ENCODE measurements at regions not wholly inside any gene's neighbourhood (a gene's known extent, or its start where the extent isn't known, plus 50 kb on each side); places are given as distances from the start of the nearest gene placed in this dataset.

DNA sequence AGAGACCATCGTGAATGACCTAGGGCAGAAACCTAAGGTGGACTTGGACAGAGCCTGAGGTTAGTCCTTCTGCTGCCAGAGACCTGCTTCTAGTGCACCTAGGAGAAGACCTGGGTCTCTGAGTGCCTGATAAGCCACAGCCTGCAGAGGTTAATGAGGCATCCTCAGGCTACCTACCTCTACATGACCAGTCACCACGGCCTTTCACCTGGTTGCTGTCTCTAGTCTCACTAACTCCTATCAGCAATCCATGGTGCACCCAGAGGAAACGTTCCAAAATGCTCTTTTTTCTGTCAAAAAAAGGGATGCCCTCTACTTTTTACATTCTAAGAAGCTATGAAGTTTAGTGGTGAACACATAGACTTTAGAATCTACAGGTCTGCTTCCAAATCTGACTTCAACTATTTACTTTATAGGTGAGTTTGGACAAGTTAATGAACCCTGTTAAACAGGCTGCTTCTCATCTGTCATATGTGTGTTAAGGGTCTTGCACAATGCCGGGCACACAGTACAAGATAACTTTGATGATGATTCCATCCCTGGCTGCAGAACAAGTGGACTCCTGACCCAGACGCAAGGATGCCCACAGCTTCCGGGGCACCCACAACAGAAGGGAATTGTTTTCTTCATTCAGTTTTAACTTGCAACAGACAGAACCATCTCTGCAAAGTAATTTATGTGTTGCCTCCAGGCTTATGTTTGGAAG lies 469.9 kb upstream of the CDH5 start:
- no peak for TF ChIP-seq EZH2 (IDR thresholded peaks at IDR 0.05; ENCODE audit: borderline replicate concordance, insufficient read depth, low read depth, low read length, poor library complexity, severe bottlenecking)
- TF ChIP-seq, protein P1, sequence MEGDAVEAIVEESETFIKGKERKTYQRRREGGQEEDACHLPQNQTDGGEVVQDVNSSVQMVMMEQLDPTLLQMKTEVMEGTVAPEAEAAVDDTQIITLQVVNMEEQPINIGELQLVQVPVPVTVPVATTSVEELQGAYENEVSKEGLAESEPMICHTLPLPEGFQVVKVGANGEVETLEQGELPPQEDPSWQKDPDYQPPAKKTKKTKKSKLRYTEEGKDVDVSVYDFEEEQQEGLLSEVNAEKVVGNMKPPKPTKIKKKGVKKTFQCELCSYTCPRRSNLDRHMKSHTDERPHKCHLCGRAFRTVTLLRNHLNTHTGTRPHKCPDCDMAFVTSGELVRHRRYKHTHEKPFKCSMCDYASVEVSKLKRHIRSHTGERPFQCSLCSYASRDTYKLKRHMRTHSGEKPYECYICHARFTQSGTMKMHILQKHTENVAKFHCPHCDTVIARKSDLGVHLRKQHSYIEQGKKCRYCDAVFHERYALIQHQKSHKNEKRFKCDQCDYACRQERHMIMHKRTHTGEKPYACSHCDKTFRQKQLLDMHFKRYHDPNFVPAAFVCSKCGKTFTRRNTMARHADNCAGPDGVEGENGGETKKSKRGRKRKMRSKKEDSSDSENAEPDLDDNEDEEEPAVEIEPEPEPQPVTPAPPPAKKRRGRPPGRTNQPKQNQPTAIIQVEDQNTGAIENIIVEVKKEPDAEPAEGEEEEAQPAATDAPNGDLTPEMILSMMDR (IDR thresholded peaks at IDR 0.05) = no peak
- H3K9me3 Mint-ChIP-seq (ENCODE audit: insufficient read depth) = no peaks in the 10 kb centered on the region
- ATAC-seq (ENCODE audit: low read depth) (no peak), DNase-seq (no peak)
- intact Hi-C loops (cut with micrococcal nuclease) = no loop called here
- no peaks in the 10 kb centered on the region for H3K4me1 Mint-ChIP-seq
- Histone ChIP-seq H4K20me1 (ENCODE audit: control insufficient read depth, insufficient read depth, low read length, poor library complexity, severe bottlenecking) (no peaks in the 10 kb centered on the region), H3K4me3 (ENCODE audit: control extremely low read depth in 1 of 5, extremely low read depth in 1 of 5, insufficient read depth in 1 of 5, low read depth in 2 of 5, low read length in 4 of 5) (no peak overlapping the region), H3K9ac (ENCODE audit: low read length) (no peak overlapping the region), H3K9me3 (ENCODE audit: control extremely low read depth in 1 of 3, control insufficient read depth in 2 of 3, insufficient read depth in 1 of 3, low read length in 2 of 3) (no peaks in the 10 kb centered on the region), H2AFZ (ENCODE audit: insufficient read depth, low read depth, low read length, poor library complexity, severe bottlenecking) (no peak overlapping the region), H3K4me2 (replicated peaks; ENCODE audit: low read depth, low read length, poor library complexity, severe bottlenecking) (no peak overlapping the region), H3K27ac (ENCODE audit: low read length in 2 of 2) (no peak overlapping the region), H3K4me1 (ENCODE audit: control insufficient read depth in 2 of 2, insufficient read depth in 2 of 2, low read length in 2 of 2) (no peaks in the 10 kb centered on the region), H3K36me3 (replicated peaks in 1 of 2; ENCODE audit: control extremely low read depth in 1 of 2, control insufficient read depth in 1 of 2, extremely low read depth in 1 of 2, insufficient read depth in 2 of 2, low read length in 1 of 2) (no peaks in the 10 kb centered on the region), H3K27me3 (replicated peaks in 1 of 4; ENCODE audit: control extremely low read depth in 1 of 4, control insufficient read depth in 3 of 4, insufficient read depth in 4 of 4, low read length in 3 of 4) (no peaks in the 10 kb centered on the region), H3K79me2 (ENCODE audit: control insufficient read depth, insufficient read depth, low read length) (no peaks in the 10 kb centered on the region)
- peaks cover 3% of the 10 kb centered on the region for H3K27me3 Mint-ChIP-seq
- ChIA-PET POLR2A (no interaction called here), CTCF (no interaction called here)
- 80% methylated on average over 4 of the region's 6 CpGs for WGBS (ENCODE audit: insufficient coverage)
- no peak overlapping the region for H3K4me3 Mint-ChIP-seq
- no peak overlapping the region for H3K27ac Mint-ChIP-seq

DNA sequence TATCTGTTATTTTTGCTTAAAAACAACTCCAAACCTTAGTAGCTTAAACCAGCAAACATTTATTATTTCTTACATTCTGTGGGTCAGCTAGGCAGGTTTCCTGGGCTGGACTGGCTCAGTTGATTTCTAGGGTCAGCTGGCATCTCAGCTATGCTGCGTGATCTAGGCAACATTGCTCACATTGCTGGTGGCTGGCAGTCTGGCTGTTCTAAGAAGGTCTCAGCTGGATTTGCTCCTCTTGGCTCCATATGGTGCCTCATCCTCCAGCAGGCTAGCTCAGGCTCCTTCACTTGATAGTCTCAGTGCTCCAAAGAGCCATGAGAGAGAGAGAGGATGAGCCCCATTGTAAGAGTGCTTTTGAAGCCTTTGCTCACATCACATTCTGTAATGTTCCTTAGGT lies 470.6 kb upstream of the CDH5 start:
- Histone ChIP-seq H3K4me3 (ENCODE audit: control extremely low read depth in 1 of 5, extremely low read depth in 1 of 5, insufficient read depth in 1 of 5, low read depth in 2 of 5, low read length in 4 of 5) (no peak overlapping the region), H3K79me2 (ENCODE audit: control insufficient read depth, insufficient read depth, low read length) (no peaks in the 10 kb centered on the region), H3K9ac (ENCODE audit: low read length) (no peak overlapping the region), H2AFZ (ENCODE audit: insufficient read depth, low read depth, low read length, poor library complexity, severe bottlenecking) (no peak overlapping the region), H3K4me1 (ENCODE audit: control insufficient read depth in 2 of 2, insufficient read depth in 2 of 2, low read length in 2 of 2) (no peaks in the 10 kb centered on the region), H4K20me1 (ENCODE audit: control insufficient read depth, insufficient read depth, low read length, poor library complexity, severe bottlenecking) (no peaks in the 10 kb centered on the region), H3K9me3 (ENCODE audit: control extremely low read depth in 1 of 3, control insufficient read depth in 2 of 3, insufficient read depth in 1 of 3, low read length in 2 of 3) (no peaks in the 10 kb centered on the region), H3K4me2 (replicated peaks; ENCODE audit: low read depth, low read length, poor library complexity, severe bottlenecking) (no peak overlapping the region), H3K27ac (ENCODE audit: low read length in 2 of 2) (no peak overlapping the region), H3K36me3 (replicated peaks in 1 of 2; ENCODE audit: control extremely low read depth in 1 of 2, control insufficient read depth in 1 of 2, extremely low read depth in 1 of 2, insufficient read depth in 2 of 2, low read length in 1 of 2) (no peaks in the 10 kb centered on the region), H3K27me3 (replicated peaks in 1 of 4; ENCODE audit: control extremely low read depth in 1 of 4, control insufficient read depth in 3 of 4, insufficient read depth in 4 of 4, low read length in 3 of 4) (no peaks in the 10 kb centered on the region)
- intact Hi-C loops (cut with micrococcal nuclease) = no loop called here
- POLR2A ChIA-PET = no interaction called here
- Mint-ChIP-seq H3K27me3 (peaks cover 3% of the 10 kb centered on the region), H3K4me1 (no peaks in the 10 kb centered on the region), H3K27ac (no peak overlapping the region), H3K4me3 (no peak overlapping the region), H3K9me3 (ENCODE audit: insufficient read depth) (no peaks in the 10 kb centered on the region)
- TF ChIP-seq, protein P1 (IDR thresholded peaks at IDR 0.05) = no peak
- TF ChIP-seq EZH2 (IDR thresholded peaks at IDR 0.05; ENCODE audit: borderline replicate concordance, insufficient read depth, low read depth, low read length, poor library complexity, severe bottlenecking) = no peak
- DNase-seq (no peak), ATAC-seq (ENCODE audit: low read depth) (no peak)
- CTCF ChIA-PET = no interaction called here
- WGBS (ENCODE audit: insufficient coverage) = 93% methylated on average over 1 of the region's 1 CpG
